HG03108 (cell line): ENCODE measurements at regions not wholly inside any gene's neighbourhood (a gene's known extent, or its start where the extent isn't known, plus 50 kb on each side); places are given as distances from the start of the nearest gene placed in this dataset.
"Not testable (repeated sequence)": the region's sequence is repeated elsewhere in the genome, so short reads cannot be mapped to it uniquely, and the experiment has no call there.

Source experiments
- ATAC-seq: cut with Tn5 transposase; IDR thresholded peaks from one replicate; pipeline ENCODE4 v1.9.1; 2021; ENCODE audit warnings: moderate library complexity; ENCODE audit not compliant: unreplicated experiment

DNA sequence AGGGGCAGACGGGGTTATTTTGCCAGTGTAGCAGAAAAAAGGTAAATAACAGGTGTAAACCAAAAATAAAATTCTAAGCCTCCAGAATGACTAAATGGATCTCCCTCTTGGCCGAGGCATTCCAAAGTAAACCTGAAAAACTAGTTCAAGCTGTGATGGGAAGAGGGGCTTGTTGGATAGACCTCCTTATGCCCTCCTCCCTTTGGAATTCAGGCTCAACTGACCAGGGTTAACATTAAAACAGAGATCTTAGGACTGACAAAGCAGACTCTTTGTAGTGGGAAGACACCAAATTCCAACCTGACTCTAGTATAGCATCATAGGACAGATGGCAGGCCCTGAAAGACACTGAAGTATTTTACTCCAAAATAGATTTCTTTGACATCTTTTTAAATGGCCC lies 113.8 kb upstream of the ITGB1 start:
- ATAC-seq = no peak

DNA sequence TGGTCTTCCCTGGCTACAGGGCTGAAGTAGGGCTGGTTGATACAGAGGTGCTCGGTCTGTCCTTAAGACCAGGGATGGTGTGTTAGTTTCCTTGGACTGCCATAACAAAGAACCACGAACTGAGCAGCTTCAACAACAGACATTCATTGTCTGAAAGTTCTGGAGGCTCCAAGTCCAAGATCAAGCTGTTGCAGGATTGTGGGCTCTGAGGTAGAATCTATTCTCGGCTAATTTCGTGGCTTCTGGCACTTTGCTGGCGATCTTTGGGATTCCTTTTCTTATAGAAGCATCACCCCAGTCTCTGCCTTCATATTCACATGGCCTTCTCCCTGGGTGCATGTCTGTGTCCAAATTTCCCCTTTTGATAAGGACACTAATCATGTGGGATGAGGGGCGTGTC lies 112.1 kb upstream of the ITGB1 start:
- no peak for ATAC-seq

DNA sequence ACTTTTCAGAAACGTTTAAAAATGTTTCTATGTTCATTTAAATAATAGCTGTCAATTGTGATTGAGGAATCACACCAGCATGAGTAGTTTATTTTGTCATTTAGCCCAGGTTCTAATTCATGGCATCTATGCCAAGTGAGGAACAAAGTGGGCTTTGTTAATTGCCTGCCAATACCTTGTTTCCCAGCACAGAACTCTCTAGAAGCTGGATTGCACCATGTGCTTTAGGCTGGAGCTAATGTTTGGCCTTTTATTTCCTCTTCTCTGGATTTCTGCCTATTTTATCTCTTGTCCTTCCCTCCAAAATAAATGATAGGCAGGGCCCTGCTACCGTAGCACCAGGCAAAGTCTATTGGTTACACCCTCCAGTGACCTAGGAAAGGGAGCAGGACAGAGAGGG lies 109.9 kb upstream of the ITGB1 start:
- no peak for ATAC-seq

DNA sequence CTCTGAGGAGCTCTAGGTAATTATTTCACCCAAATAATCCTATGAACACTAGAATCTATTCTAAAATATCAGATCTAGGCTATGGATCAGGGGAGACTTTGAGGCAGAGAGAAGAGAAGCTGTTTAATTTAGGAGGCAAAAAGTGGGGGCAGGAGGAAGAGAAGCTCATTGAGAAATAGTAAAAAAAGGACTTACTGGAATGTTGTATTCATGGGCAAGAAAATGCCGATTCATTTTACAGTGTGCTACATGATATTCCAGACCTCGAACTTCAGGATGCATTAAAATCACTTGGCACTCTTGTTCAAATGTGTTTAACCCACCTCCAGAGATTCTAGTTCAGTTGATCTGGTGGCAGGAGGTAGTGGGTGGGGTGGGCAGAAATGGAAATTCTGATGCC lies 109.5 kb upstream of the ITGB1 start:
- ATAC-seq = no peak

DNA sequence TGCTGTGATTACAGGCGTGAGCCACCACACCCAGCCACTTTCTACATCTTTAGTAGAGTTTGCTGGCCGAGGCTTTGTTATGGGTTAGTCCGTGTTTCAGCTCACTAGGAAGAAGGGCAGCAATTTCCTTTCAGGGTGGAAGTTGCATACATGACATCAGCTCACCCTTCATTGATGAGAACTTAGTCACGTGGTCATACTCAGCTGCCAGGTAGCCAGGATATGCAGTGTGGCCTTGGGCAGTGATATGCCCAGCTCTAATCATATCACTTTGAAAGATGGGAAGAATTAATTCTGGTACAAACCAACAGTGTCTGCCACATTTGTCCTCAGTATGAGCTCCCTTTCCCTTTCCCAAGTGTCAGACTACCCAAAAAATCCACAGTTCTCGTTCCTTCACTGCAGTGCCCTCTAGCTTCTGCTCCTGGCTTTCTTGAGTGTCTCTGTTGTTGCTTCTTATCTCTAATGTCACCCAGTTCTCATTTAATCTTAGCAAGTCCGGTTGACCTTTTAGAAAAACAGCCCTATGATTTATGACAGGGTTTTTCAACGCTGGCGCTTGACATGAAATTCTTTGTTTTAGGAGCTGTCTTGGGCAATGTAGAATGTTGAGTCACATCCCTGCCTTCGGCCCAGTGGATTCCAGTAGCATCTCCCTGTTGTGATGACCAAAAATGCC lies 108.7 kb upstream of the ITGB1 start:
- ATAC-seq = no peak

DNA sequence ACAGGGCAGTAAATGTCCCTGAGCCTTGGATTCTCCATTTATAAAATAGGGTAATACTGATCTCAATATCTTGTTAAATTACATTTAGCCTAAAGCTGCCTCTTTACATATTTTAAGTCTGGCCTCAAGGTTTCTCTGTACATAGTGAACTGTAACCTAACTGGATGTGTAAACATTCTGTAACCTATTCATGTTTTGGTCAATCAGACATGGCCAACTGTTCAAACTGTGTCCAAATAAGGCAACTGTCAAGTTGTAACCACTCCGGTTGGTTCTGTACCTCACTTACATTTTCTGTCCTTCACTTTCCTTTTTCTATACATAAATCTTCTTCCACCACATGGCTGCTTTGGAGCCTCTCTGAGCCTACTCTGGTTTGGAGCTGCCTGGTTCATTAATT lies 107.1 kb upstream of the ITGB1 start:
- no peak for ATAC-seq

DNA sequence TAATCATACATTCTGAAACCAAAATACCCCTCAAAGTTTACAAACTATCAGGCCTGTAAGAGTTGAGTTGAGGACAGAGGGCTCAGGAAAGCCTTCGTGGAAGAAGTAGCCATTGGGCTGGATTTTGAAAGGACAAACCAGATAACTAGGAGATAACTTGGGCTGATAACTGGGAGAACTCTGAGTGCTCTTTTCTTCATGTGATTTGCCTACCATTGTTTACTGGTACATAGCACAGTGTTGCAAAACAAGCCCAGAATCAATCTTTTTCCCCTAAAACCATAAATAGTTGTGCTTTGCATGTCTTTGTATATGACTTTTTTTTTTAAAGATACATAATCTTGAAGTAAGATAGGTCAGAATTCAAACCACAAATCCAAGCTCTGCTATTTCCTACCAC lies 106.7 kb upstream of the ITGB1 start:
- no peak for ATAC-seq

DNA sequence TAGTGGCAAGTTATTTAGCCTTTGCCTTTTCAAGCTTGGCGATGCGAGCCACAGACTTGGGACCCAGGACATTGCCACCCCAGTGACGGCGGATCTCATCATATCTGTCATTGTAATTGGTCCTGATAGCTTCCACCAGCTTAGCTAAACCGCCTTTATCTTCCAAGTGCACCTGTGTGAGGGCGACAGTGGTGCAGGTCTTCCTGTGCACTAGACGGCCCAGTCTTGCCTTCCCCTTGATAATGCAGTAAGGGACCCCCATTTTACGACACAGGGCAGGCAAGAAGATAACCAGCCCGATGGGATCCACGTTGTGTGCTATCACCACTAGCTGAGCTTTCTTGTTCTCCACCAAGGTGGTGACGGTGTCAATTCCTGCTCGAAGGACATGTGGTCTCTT lies 99.6 kb upstream of the ITGB1 start:
- no peak for ATAC-seq

DNA sequence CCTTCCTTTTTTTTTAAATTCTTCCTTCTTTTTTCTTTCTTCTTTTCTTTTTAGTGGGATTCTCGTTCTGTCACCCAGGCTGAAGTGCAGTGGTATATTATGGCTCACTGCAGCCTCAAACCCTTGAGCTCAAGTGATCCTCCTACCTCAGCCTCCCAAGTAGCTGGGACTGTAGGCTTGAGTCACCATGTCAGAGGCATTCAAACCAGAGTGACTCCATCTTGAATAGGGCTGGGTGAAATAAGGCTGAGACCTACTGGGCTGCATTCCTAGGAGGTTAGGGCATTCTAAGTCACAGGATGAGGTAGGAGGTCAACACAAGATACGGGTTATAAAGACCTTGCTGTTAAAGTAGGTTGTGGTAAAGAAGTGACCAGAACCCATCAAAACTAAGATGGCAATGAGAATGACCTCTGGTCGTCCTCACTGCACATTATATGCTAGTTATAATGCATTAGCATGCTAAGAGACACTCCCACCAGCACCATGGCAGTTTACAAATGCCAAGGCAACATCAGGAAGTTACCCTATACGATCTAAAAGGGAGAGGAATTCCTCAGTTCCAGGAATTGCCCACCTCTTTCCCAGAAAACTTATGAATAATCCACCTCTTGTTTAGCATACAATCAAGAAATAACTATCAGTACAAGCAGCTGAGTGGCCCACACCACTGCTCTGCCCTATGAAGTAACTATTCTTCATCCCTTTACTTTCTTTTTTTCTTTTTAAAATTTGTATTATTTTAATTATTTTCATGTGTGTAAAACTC lies 99.0 kb upstream of the ITGB1 start:
- no peak for ATAC-seq

DNA sequence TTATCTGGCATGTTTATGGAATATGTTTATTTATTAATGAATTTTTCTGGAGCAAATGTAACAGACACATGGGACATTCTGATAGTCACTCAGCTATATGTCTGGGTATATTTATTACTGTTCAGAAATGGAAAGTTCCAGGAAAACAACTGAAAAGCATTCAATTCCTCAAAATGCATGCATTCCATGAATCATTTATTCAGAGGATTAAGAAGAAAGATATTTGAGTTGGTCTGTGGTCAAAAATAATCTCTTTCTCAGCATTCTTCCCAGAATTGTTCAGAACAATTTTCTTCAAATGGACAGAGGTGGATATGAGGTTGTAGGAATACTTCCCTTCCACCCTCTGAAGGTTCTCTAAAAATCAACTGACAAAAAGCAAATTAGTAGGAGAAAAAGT lies 97.6 kb upstream of the ITGB1 start:
- no peak for ATAC-seq

DNA sequence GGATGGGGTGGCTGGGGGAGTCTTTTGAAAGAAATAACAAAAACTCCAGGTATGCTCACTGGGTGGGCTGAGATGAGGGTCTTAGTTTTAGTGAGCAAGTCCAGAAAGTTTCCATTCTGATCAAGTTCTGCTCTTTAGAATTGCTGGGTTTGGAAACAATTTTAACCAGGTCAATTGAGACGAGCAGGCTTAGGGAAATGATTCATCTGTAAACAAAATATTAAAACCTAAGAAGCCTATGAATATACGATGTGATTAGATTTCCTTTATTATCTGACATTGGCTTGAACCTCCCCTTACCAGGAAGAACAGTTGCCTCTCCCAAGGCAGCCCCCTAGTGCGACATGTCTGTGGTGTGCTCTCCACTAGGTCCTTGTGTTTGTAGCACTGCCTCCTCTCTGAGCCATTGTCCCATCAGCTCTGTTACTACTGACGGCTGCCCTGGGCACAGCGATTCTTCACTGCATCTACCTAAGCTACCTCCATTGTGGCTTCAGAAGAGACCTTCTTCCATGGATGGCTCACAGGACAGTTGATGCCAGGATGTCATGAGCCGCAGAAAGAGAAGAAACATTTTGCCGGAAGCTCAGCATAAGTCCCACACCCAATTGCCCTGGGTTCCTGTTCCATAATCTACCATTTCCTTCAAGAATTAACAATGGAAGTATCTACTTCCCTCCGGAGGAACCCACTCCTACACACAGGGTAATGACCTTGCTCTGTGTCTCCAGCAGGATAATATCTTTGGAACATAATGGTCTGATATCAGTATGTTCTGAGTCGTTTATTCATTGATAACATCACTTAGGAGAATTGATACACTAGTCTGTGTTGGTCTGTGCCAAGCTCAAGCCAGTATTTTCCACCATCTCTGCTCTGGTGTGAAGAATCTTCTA lies 95.1 kb upstream of the ITGB1 start:
- no peak for ATAC-seq

DNA sequence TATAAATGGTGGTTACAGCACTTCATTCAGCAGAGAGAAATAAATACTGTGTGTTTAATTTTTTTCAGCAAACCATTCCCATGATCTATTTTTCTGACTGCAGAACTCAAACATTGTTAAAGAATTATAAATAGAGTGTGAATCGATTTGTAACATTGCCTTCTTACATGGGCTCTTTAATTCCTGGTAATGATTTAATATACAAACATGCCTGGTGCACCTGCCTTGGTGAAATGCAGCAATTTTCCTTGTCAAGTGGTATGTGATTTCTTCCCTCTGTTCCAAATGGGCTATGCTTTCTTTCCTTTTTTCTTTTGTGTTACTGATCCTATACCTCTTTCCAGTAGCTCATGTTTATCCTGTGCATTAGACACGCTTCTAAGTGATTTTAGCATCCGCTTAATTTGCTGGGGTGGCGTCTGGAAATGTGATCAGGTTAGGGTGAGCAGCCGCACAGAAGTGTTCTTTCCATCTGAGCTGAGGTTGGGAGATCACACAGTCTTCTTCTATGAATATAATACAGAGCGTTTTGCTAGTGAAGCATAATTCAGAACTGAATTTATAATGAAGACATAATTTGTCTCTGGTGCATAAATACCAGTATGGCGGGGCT lies 94.3 kb upstream of the ITGB1 start:
- no peak for ATAC-seq

DNA sequence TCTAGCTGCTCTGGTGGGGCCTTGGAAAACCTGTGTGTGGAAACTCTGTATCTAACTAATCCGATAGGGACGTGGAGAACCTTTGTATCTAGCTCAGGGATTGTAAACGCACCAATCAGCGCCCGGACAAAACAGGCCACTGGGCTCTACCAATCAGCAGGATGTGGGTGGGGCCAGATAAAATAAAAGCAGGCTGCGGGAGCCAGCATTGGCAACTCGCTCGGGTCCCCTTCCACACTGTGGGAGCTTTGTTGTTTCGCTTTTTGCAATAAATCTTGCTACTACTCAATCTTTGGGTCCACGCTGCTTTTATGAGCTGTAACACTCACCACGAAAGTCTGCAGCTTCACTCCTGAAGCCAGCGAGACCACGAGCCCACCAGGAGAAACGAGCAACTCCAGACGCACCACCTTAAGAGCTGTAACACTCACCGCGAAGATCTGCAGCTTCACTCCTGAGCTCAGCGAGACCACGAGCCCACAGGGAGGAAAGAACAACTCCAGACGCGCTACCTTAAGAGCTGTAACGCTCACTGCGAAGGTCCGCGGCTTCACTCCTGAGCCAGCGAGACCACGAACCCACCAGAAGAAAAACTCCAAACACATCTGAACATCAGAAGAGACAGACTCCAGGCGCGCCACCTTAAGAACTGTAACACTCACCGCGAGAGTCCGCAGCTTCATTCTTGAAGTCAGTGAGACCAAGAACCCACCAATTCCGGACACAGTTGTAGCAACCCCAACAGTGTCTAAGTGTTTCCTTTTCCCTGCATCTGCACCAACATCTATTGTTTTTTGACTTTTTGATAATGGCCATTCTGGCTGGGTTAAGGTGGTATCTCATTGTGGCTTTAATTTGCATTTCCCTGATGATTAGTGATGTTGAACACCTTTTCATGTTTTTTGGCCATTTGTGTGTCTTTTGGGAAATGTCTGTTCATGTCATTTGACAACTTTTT lies 92.2 kb upstream of the ITGB1 start:
- ATAC-seq = not testable (repeated sequence)

DNA sequence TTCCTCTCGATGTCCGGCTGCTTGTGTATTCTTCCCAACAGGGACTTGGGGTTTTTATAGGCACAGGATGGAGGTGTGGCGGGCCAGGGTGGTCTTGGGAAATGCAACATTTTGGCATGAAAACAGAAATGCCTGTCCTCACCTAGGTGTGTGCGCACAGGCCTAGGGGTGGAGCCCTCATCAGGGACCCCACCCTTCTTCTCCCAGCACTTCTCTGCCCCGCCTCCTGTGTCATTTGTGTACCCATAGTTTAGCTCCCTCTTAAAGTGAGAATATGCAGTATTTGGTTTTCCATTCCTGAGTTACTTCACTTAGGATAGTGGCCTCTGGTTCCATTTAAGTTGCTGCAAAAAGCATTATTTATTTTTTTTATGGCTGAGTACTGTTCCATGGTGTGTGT lies 90.2 kb upstream of the ITGB1 start:
- no peak for ATAC-seq

DNA sequence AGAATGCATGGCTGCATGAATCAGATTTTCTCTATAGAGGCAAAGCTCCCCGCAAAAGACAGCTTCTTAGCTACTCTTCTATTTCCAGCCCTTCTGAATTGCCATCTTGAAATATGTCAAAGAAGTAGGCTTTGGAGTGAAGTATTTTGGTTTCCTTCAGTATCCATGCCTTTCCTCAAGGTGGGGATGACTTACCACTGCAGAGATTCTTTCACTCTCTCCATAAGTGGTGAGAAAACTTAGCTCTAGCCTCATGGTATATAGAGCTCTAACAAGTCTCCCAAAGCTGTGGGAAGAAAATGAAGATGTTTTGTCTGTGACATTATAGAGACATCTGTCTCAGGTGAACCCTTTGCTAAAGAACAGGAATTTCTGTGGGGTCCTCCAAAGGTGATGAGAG lies 89.6 kb upstream of the ITGB1 start:
- ATAC-seq = no peak

DNA sequence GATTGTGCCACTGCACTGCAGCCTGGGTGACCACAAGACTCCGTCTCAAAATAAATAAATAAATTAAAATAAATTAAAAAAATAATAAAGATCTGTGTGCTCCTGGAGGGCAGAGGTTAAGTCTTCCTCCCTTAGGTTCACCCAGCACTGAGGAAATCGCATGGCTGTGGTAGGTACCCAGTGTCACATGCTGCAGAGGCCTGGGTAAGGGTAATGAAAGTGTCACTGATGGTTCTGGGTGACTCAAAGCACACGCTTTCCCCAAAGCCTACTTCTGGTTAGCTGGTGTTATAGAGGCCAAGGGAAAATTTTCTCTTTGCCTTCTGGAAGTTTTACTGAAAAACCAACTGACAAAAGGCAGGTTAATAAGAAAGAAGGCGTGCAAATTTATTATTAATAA lies 88.8 kb upstream of the ITGB1 start:
- no peak for ATAC-seq

DNA sequence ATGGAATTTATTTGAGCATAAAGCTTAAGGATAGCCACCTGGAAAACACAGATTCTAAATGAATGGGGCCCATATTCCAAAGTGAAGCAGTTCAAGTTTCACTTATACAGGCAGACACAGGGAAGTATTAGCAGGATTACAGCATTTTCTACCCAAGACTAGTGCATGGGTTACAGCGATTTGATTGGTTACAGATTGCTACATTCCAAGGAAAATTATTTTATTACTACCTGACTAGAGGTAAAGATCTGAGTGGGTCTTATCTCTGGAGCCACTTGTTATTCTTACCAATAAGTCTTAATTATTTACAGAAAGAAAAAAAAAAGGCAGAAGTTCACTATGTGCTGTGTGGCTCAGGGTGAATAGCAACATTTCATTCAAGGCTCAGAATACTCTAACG lies 87.4 kb upstream of the ITGB1 start:
- ATAC-seq = no peak

DNA sequence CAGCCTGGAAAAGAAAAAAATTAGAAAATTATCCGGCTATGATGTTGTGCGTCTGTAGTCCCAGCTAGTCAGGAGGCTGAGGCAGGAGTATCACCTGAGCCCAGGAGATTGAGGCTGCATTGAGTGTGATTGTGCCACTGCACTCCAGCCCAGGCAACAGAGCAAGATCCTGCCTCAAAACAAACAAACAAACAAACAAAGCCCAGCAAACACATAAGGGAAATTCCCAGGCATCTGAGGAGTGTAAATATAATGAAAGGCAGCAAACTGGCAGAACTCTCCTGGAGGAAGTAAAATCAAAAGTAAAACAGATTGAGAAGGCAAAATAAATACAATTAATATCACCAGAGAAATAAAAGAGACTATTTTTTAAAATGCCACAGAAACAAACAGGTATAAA lies 84.5 kb upstream of the ITGB1 start:
- ATAC-seq = no peak

DNA sequence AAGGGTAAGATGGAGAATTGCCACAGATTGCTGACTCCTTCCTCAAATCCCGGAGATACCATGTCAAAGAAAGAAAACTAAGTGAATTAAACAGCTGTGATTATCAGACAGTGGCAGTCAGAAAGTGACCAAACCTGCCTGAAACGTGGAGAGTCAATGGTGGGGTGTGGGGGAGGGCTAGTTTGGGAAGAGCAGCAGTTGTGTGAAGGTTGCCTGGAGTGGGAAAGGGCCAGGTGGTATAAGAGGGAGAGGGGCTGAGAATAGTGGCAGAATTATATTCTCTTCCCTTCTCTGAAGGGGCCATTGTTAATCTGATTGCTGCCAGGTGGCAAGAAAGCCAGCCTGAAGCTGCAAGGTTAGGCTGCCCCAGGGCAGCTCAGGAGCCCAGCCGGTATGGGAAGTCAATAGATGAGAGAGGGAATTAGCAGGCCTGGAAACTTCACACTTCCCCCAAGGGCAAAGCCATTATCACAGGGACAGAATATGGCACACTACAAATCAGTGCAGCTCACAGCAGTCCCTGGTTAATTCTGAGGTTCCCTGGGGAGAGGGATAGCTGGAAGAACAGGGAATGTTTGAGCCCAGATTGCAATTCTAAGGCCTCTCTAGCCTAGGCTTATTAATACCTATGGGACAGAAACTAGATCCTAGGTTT lies 83.9 kb upstream of the ITGB1 start:
- no peak for ATAC-seq

DNA sequence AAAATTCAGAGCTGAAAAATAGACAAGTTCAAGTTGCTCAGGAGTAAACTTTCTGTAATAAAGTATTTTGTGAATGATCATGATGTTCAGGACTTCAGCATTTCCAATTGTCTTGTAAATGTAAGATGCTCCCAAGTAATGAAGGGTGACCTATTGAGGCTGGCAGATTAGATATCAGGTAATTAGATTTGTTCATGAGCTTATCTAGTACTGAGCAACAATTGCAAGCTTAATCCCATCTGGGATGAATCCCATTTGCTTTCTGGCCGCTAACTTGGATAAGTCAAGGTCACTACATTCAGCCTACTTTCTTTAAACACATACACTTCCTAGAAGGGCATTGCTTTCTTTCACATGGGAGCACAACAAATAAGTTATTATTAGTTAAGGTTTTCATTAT lies 82.4 kb upstream of the ITGB1 start:
- ATAC-seq = no peak
